Nephron (organoid): ENCODE measurements at regions not wholly inside any gene's neighbourhood (a gene's known extent, or its start where the extent isn't known, plus 50 kb on each side); places are given as distances from the start of the nearest gene placed in this dataset.

Experiments
- H3K27ac Mint-ChIP-seq, 3 experiments: 2 replicates each; pipeline ENCODE4 v1.8.0; 2020; ENCODE audit warnings: mixed read lengths in 3 of 3, mild to moderate bottlenecking in 2 of 3, moderate library complexity in 1 of 3
- H3K27me3 Mint-ChIP-seq: 2 replicates; pipeline ENCODE4 v1.8.0; 2021; ENCODE audit warnings: low read depth, mild to moderate bottlenecking, moderate library complexity, mixed read lengths
- H3K36me3 Mint-ChIP-seq: 2 replicates; pipeline ENCODE4 v1.8.0; 2020; ENCODE audit warnings: low read depth, mixed read lengths
- H3K4me1 Mint-ChIP-seq: 2 replicates; pipeline ENCODE4 v1.8.0; 2020; ENCODE audit warnings: mixed read lengths
- H3K4me3 Mint-ChIP-seq, 3 experiments: 2 replicates each; pipeline ENCODE4 v1.8.0; 2020; ENCODE audit warnings: mild to moderate bottlenecking in 3 of 3, mixed read lengths in 3 of 3, moderate library complexity in 2 of 3
- H3K9me3 Mint-ChIP-seq: 2 replicates; pipeline ENCODE4 v1.8.0; 2020; ENCODE audit warnings: mixed read lengths
- CTCF ChIP-seq, 3 experiments: fragments of 200-600 bp; sonication (generic); IDR thresholded peaks; one replicate each; pipeline ENCODE4 v1.5.0; 2021; ENCODE audit warnings: antibody characterized with exemption in 3 of 3; ENCODE audit not compliant: unreplicated experiment in 3 of 3

GRCh38 chr16:76796416-76796815 lies 394.6 kb upstream of the MON1B start:
- Mint-ChIP-seq H3K4me3 (no peak overlapping the region), H3K27ac (no peak overlapping the region), H3K9me3 (no peaks in the 10 kb centered on the region), H3K36me3 (no peaks in the 10 kb centered on the region), H3K27me3 (no peaks in the 10 kb centered on the region), H3K4me1 (no peaks in the 10 kb centered on the region)
- no peak for TF ChIP-seq CTCF (IDR thresholded peaks at IDR 0.05; ENCODE audit: unreplicated experiment in 3 of 3)

GRCh38 chr16:76796978-76797377 lies 394.0 kb upstream of the MON1B start:
- Mint-ChIP-seq H3K9me3 (no peaks in the 10 kb centered on the region), H3K36me3 (no peaks in the 10 kb centered on the region), H3K27me3 (peaks cover 2% of the 10 kb centered on the region), H3K4me1 (no peaks in the 10 kb centered on the region), H3K4me3 (no peak overlapping the region), H3K27ac (no peak overlapping the region)
- no peak for TF ChIP-seq CTCF (IDR thresholded peaks at IDR 0.05; ENCODE audit: unreplicated experiment in 3 of 3)

GRCh38 chr16:76797457-76797856 lies 393.5 kb upstream of the MON1B start:
- no peaks in the 10 kb centered on the region for H3K9me3 Mint-ChIP-seq
- no peaks in the 10 kb centered on the region for H3K36me3 Mint-ChIP-seq
- no peak overlapping the region for H3K4me3 Mint-ChIP-seq
- H3K27me3 Mint-ChIP-seq, result peaks cover 5% of the 10 kb centered on the region
- no peak overlapping the region for H3K27ac Mint-ChIP-seq
- no peak for TF ChIP-seq CTCF (IDR thresholded peaks at IDR 0.05; ENCODE audit: unreplicated experiment in 3 of 3)
- no peaks in the 10 kb centered on the region for H3K4me1 Mint-ChIP-seq

GRCh38 chr16:76800196-76800595 lies 390.8 kb upstream of the MON1B start:
- Mint-ChIP-seq H3K4me1 (peaks cover 11% of the 10 kb centered on the region), H3K27ac (no peak overlapping the region), H3K27me3 (peaks cover 13% of the 10 kb centered on the region), H3K36me3 (no peaks in the 10 kb centered on the region), H3K9me3 (no peaks in the 10 kb centered on the region), H3K4me3 (no peak overlapping the region)
- no peak for TF ChIP-seq CTCF (IDR thresholded peaks at IDR 0.05; ENCODE audit: unreplicated experiment in 3 of 3)

- H3K4me3 Mint-ChIP-seq, result no peak overlapping the region
- H3K27me3 Mint-ChIP-seq, result peaks cover 13% of the 10 kb centered on the region
- peaks cover 11% of the 10 kb centered on the region for H3K4me1 Mint-ChIP-seq
- no peak for TF ChIP-seq CTCF (IDR thresholded peaks at IDR 0.05; ENCODE audit: unreplicated experiment in 3 of 3)
- H3K9me3 Mint-ChIP-seq, result no peaks in the 10 kb centered on the region
- H3K27ac Mint-ChIP-seq, result no peak overlapping the region
- H3K36me3 Mint-ChIP-seq, result no peaks in the 10 kb centered on the region
Observed at GRCh38 chr16:76801357-76801756, 389.6 kb upstream of the MON1B start.

GRCh38 chr16:76816475-76816874 lies 374.5 kb upstream of the MON1B start:
- H3K27ac Mint-ChIP-seq, result no peak overlapping the region
- H3K4me1 Mint-ChIP-seq, result peaks cover 12% of the 10 kb centered on the region
- TF ChIP-seq CTCF (IDR thresholded peaks at IDR 0.05; ENCODE audit: unreplicated experiment in 3 of 3), result no peak
- H3K36me3 Mint-ChIP-seq, result no peaks in the 10 kb centered on the region
- H3K4me3 Mint-ChIP-seq, result no peak overlapping the region
- peaks cover 6% of the 10 kb centered on the region for H3K27me3 Mint-ChIP-seq
- H3K9me3 Mint-ChIP-seq, result peaks cover 7% of the 10 kb centered on the region
